H1 (cell line): ENCODE measurements at regions not wholly inside any gene's neighbourhood (a gene's known extent, or its start where the extent isn't known, plus 50 kb on each side); places are given as distances from the start of the nearest gene placed in this dataset.

Experiments
- CTCF ChIA-PET: fragments of 300-600 bp; sonication (Branson Sonifier 250); formaldehyde crosslinking; loops from one replicate; lab custom pipeline; 2021; ENCODE audit not compliant: partially characterized antibody; lab: Charles Lee
- POLR2A ChIA-PET: fragments of 300-600 bp; sonication (Branson Sonifier 250); formaldehyde crosslinking; loops from one replicate; lab custom pipeline; 2021; ENCODE audit warnings: inconsistent platforms; ENCODE audit not compliant: partially characterized antibody; lab: Charles Lee
- DNase-seq, 2 experiments: peaks; one replicate each; pipeline versions ENCODE4 v3.0.0 to v3.0.0-alpha.2; 2010 to 2022; ENCODE audit warnings: low spot score in 2 of 2, low read depth in 1 of 2, mixed read lengths in 1 of 2
- FAIRE-seq: peaks from 2 replicates; lab custom pipeline; 2011; peaks lifted over from hg19 to GRCh38; lab: Jason Lieb, UNC
- H2AFZ ChIP-seq: 2 replicates; pipeline ENCODE4 v1.8.1; 2012; ENCODE audit warnings: low read length, inconsistent platforms
- H2AK5ac ChIP-seq: 2 replicates; pipeline ENCODE4 v1.6.1; 2013; ENCODE audit warnings: low read depth, low read length
- H2BK120ac ChIP-seq: replicated peaks from 2 replicates; pipeline ENCODE3; 2013; ENCODE audit warnings: low read depth, low read length, inconsistent platforms
- H2BK12ac ChIP-seq: 2 replicates; pipeline ENCODE4 v1.6.1; 2013; ENCODE audit warnings: low read depth, low read length
- H2BK15ac ChIP-seq: 2 replicates; pipeline ENCODE4 v1.6.1; 2013; ENCODE audit warnings: low read length
- H2BK20ac ChIP-seq: 2 replicates; pipeline ENCODE4 v1.6.1; 2013; ENCODE audit warnings: low read length
- H2BK5ac ChIP-seq: 2 replicates; pipeline ENCODE4 v1.6.1; 2013; ENCODE audit warnings: low read depth, low read length
- H3K14ac ChIP-seq: 2 replicates; pipeline ENCODE4 v1.6.1; 2013; ENCODE audit warnings: inconsistent platforms; ENCODE audit not compliant: insufficient read length
- H3K18ac ChIP-seq: 2 replicates; pipeline ENCODE4 v1.6.1; 2013; ENCODE audit warnings: low read length; ENCODE audit errors: extremely low read depth
- H3K23ac ChIP-seq: 2 replicates; pipeline ENCODE4 v1.6.1; 2013; ENCODE audit warnings: inconsistent platforms; ENCODE audit not compliant: insufficient read length
- H3K23me2 ChIP-seq: 2 replicates; pipeline ENCODE4 v1.6.1; 2013; ENCODE audit warnings: low read depth, low read length
- H3K27ac ChIP-seq: 2 replicates; pipeline ENCODE4 v1.6.1; 2011; ENCODE audit warnings: low read depth, low read length, inconsistent platforms
- H3K27me3 ChIP-seq, 4 experiments: replicated peaks in 1 of 4; 1 replicate in 1 of 4; 2 replicates in 3 of 4; pipeline versions ENCODE4 v1.6.1 to v1.8.1; 2011 to 2013; ENCODE audit warnings: low read length in 3 of 4, mild to moderate bottlenecking in 3 of 4, inconsistent platforms in 2 of 4, mixed read lengths in 2 of 4, moderate library complexity in 1 of 4; ENCODE audit not compliant: control insufficient read depth in 3 of 4, insufficient read depth in 3 of 4; ENCODE audit errors: extremely low read depth in 1 of 4
- H3K36me3 ChIP-seq, 4 experiments: 2 replicates each; pipeline versions ENCODE4 v1.6.1 to v1.8.1; 2011 to 2013; ENCODE audit warnings: mild to moderate bottlenecking in 4 of 4, low read length in 3 of 4, moderate library complexity in 2 of 4, control low read depth in 1 of 4, inconsistent platforms in 1 of 4; ENCODE audit not compliant: insufficient read depth in 4 of 4, control insufficient read depth in 2 of 4
- H3K4ac ChIP-seq: replicated peaks from 2 replicates; pipeline ENCODE3; 2013; ENCODE audit warnings: low read length, low read depth, mixed read lengths, inconsistent platforms; ENCODE audit not compliant: insufficient read length
- H3K4me1 ChIP-seq, 4 experiments: replicated peaks in 1 of 4; 1 replicate in 1 of 4; 2 replicates in 3 of 4; pipeline versions ENCODE4 v1.6.1 to v1.8.1; 2011 to 2013; ENCODE audit warnings: low read length in 3 of 4, inconsistent platforms in 2 of 4, mixed read lengths in 1 of 4; ENCODE audit not compliant: insufficient read depth in 4 of 4, control insufficient read depth in 3 of 4
- H3K4me2 ChIP-seq, 2 experiments: 2 replicates each; pipeline versions ENCODE4 v1.6.1 to v1.8.1; 2011 to 2013; ENCODE audit warnings: low read depth in 2 of 2, low read length in 2 of 2, control low read depth in 1 of 2, inconsistent platforms in 1 of 2, mild to moderate bottlenecking in 1 of 2; ENCODE audit not compliant: insufficient read depth in 1 of 2
- H3K4me3 ChIP-seq, 4 experiments: fragments of 200-600, 300-600 bp in 1 of 4; sonication (generic), shearing (Covaris generic), sonication (Bioruptor Twin) in 1 of 4; 2 replicates each; pipeline versions ENCODE4 v1.5.1 to v1.8.1; 2011 to 2016; ENCODE audit warnings: low read length in 4 of 4, low read depth in 3 of 4, control low read depth in 2 of 4, inconsistent platforms in 2 of 4, mild to moderate bottlenecking in 2 of 4, mixed read lengths in 1 of 4, moderate library complexity in 1 of 4; ENCODE audit not compliant: insufficient read depth in 2 of 4; ENCODE audit errors: extremely low read depth in 1 of 4
- H3K56ac ChIP-seq: replicated peaks from 2 replicates; pipeline ENCODE3; 2013; ENCODE audit warnings: low read depth, mild to moderate bottlenecking, mixed read lengths, low read length, inconsistent platforms; ENCODE audit not compliant: insufficient read length
- H3K79me1 ChIP-seq: 2 replicates; pipeline ENCODE4 v1.6.1; 2013; ENCODE audit warnings: low read depth, low read length, control low read depth
- H3K79me2 ChIP-seq, 2 experiments: 2 replicates each; pipeline versions ENCODE4 v1.6.1 to v1.8.1; 2012 to 2013; ENCODE audit warnings: low read length in 2 of 2, mild to moderate bottlenecking in 2 of 2, inconsistent platforms in 1 of 2; ENCODE audit not compliant: insufficient read depth in 2 of 2, control insufficient read depth in 1 of 2
- H3K9ac ChIP-seq, 4 experiments: replicated peaks in 1 of 4; 1 replicate in 1 of 4; 2 replicates in 3 of 4; pipeline versions ENCODE4 v1.6.1 to v1.8.1; 2011 to 2013; ENCODE audit warnings: low read depth in 3 of 4, low read length in 3 of 4, control low read depth in 2 of 4, mild to moderate bottlenecking in 2 of 4, moderate library complexity in 2 of 4, inconsistent platforms in 1 of 4; ENCODE audit errors: extremely low read depth in 1 of 4
- H3K9me3 ChIP-seq, 2 experiments: 2 replicates each; pipeline versions ENCODE4 v1.6.1 to v1.8.1; 2012 to 2013; ENCODE audit warnings: mild to moderate bottlenecking in 2 of 2, moderate library complexity in 2 of 2, control low read depth in 1 of 2, inconsistent platforms in 1 of 2, low read depth in 1 of 2, low read length in 1 of 2, mixed read lengths in 1 of 2; ENCODE audit not compliant: insufficient read depth in 2 of 2
- H4K20me1 ChIP-seq, 2 experiments: replicated peaks in 1 of 2; 2 replicates each; pipeline versions ENCODE3 to v1.8.1; 2011 to 2013; ENCODE audit warnings: inconsistent platforms in 2 of 2, low read length in 2 of 2, mild to moderate bottlenecking in 1 of 2; ENCODE audit not compliant: insufficient read depth in 2 of 2, control insufficient read depth in 1 of 2
- H4K5ac ChIP-seq: 2 replicates; pipeline ENCODE4 v1.6.1; 2013; ENCODE audit warnings: low read length, low read depth, mixed read lengths, inconsistent platforms; ENCODE audit not compliant: insufficient read length
- H4K8ac ChIP-seq: 2 replicates; pipeline ENCODE4 v1.8.0; 2013; ENCODE audit warnings: mild to moderate bottlenecking, moderate library complexity, low read length, inconsistent platforms; ENCODE audit not compliant: insufficient read depth; ENCODE audit errors: extremely low read depth
- H4K91ac ChIP-seq: replicated peaks from 2 replicates; pipeline ENCODE3; 2013; ENCODE audit warnings: low read length, mixed read lengths, inconsistent platforms; ENCODE audit not compliant: insufficient read length
- CHD2 ChIP-seq: IDR thresholded peaks from 2 replicates; pipeline ENCODE4 v1.6.1; 2012; ENCODE audit warnings: low read length, improper control_type of control experiment
- CTCF ChIP-seq, 3 experiments: IDR thresholded peaks; 1 replicate in 2 of 3; 2 replicates in 1 of 3; pipeline versions ENCODE4 v1.5.1 to v1.6.1; 2011; ENCODE audit warnings: low read length in 3 of 3, mild to moderate bottlenecking in 3 of 3, inconsistent platforms in 2 of 3, low read depth in 1 of 3, moderate library complexity in 1 of 3; ENCODE audit not compliant: insufficient read depth in 1 of 3; ENCODE audit errors: control extremely low read depth in 1 of 3
- EGR1 ChIP-seq: IDR thresholded peaks from 2 replicates; pipeline ENCODE4 v1.6.1; 2011; ENCODE audit warnings: low read depth, low read length, borderline replicate concordance
- POU5F1 ChIP-seq: IDR thresholded peaks from 2 replicates; pipeline ENCODE4 v1.6.1; 2011; ENCODE audit warnings: low read depth, mild to moderate bottlenecking, low read length, moderate library complexity
- RBBP5 ChIP-seq: IDR thresholded peaks from 2 replicates; pipeline ENCODE4 v1.7.1; 2012; ENCODE audit warnings: low read depth, mild to moderate bottlenecking, inconsistent platforms, low read length, moderate library complexity, borderline replicate concordance
- RFX5 ChIP-seq: IDR thresholded peaks from 2 replicates; pipeline ENCODE4 v1.6.1; 2011; ENCODE audit warnings: low read depth, low read length, improper control_type of control experiment, borderline replicate concordance
- RNF2 ChIP-seq: fragments of 200-900, 300-1000 bp; sonication (generic); IDR thresholded peaks from 2 replicates; pipeline ENCODE4 v1.7.1; 2016; ENCODE audit warnings: borderline replicate concordance, low read depth, mild to moderate bottlenecking, antibody characterized with exemption, low read length; ENCODE audit not compliant: poor library complexity, severe bottlenecking; ENCODE audit errors: missing control alignments
- SRF ChIP-seq: IDR thresholded peaks from 2 replicates; pipeline ENCODE4 v1.6.1; 2011; ENCODE audit warnings: mild to moderate bottlenecking, low read depth, low read length, moderate library complexity
- TBP ChIP-seq: IDR thresholded peaks from 2 replicates; pipeline ENCODE4 v1.6.1; 2011; ENCODE audit warnings: low read depth, low read length, improper control_type of control experiment
- YY1 ChIP-seq: IDR thresholded peaks from 2 replicates; pipeline ENCODE4 v1.6.1; 2011; ENCODE audit warnings: low read depth, mild to moderate bottlenecking, low read length
- WGBS, 2 experiments: shearing (Covaris generic) in 1 of 2; methylation state at CpG; one replicate each; pipeline versions ENCODE4 v1.1.6 to v1.1.7; 2013 to 2015; ENCODE audit warnings: low lambda C conversion rate in 2 of 2, mixed read lengths in 2 of 2, inconsistent platforms in 1 of 2, low coverage in 1 of 2, missing lambda C conversion rate in 1 of 2; ENCODE audit not compliant: insufficient replicate concordance in 2 of 2, insufficient coverage in 1 of 2, insufficient read length in 1 of 2; ENCODE audit errors: extremely low coverage in 1 of 2, missing lambda C conversion rate in 1 of 2; 5-methylcytosine and 5-hydroxymethylcytosine counted together

GRCh38 chr2:226320076-226320948 is 479.3 kb downstream of the IRS1 start:
- Histone ChIP-seq H3K79me1 (no peaks in the 10 kb centered on the region), H2BK5ac (no peak overlapping the region), H3K9ac (no peak overlapping the region), H3K9me3 (no peaks in the 10 kb centered on the region), H3K23ac (no peak overlapping the region), H3K36me3 (no peaks in the 10 kb centered on the region), H2BK12ac (no peak overlapping the region), H3K4me2 (no peak overlapping the region), H2BK120ac (no peak overlapping the region), H4K91ac (no peak overlapping the region), H3K23me2 (no peaks in the 10 kb centered on the region; the same call in 1 of the 2 replicates), H2AK5ac (no peak overlapping the region), H4K5ac (no peak overlapping the region), H2BK15ac (no peak overlapping the region), H4K8ac (no peak overlapping the region), H2AFZ (0 out of 2 replicates have a peak overlapping the region, but pooled peaks have one; percentile 22), H3K27ac (no peak overlapping the region), H3K4me3 (no peak overlapping the region), H3K79me2 (no peaks in the 10 kb centered on the region), H3K18ac (no peak overlapping the region), H3K27me3 (no peaks in the 10 kb centered on the region), H4K20me1 (no peaks in the 10 kb centered on the region), H3K14ac (no peak overlapping the region), H2BK20ac (no peak overlapping the region), H3K4ac (no peak overlapping the region), H3K56ac (no peak overlapping the region), H3K4me1 (no peaks in the 10 kb centered on the region)
- DNase-seq (no peak), FAIRE-seq (no peak)
- POLR2A ChIA-PET = no interaction called here
- CTCF ChIA-PET = interaction anchor here (0.8 to 1.0 kb wide), 2 partner anchors 9 to 480 kb away, joined by 3 to 4 read pairs; partner anchors contain the start of gene IRS1
- 96% methylated on average over 6 of the region's 6 CpGs; no CpG with 5 or more reads in 1 of the 2 experiments for WGBS, 2 experiments
- no peak for TF ChIP-seq RBBP5
- TF ChIP-seq RNF2 = no peak
- no peak for TF ChIP-seq SRF
- TF ChIP-seq YY1 = no peak
- no peak for TF ChIP-seq POU5F1
- no peak for TF ChIP-seq TBP
- TF ChIP-seq RFX5 = no peak
- TF ChIP-seq CTCF (IDR thresholded peaks at IDR 0.05; ENCODE audit: control extremely low read depth in 1 of 3, insufficient read depth in 1 of 3, low read depth in 1 of 3, low read length in 3 of 3) = no peak
- no peak for TF ChIP-seq EGR1
- TF ChIP-seq CHD2 = no peak
